ENCODE measurements at regions not wholly inside any gene's neighbourhood (a gene's known extent, or its start where the extent isn't known, plus 50 kb on each side); places are given as distances from the start of the nearest gene placed in this dataset.
A peak's percentile ranks its signal among the peaks of the same experiment; 100 is the strongest.
"Not testable (repeated sequence)": the region's sequence is repeated elsewhere in the genome, so short reads cannot be mapped to it uniquely, and the experiment has no call there.

GRCh38 chr10:29826221-29826620 lies 191.4 kb upstream of the SVIL start:
- Histone ChIP-seq H3K27ac (ENCODE audit: low read depth, low read length) (peak overlapping the region; percentile 29), H3K36me3 (ENCODE audit: control insufficient read depth, insufficient read depth, low read length) (no peaks in the 10 kb centered on the region), H3K4me1 (ENCODE audit: control insufficient read depth, insufficient read depth, low read length) (peaks cover 19% of the 10 kb centered on the region), H3K27me3 (ENCODE audit: control insufficient read depth, insufficient read depth, low read length) (no peaks in the 10 kb centered on the region), H3K4me3 (ENCODE audit: low read length) (no peak overlapping the region), H3K9ac (ENCODE audit: low read length) (no peak overlapping the region)

GRCh38 chr10:29823553-29824080 lies 188.8 kb upstream of the SVIL start:
- H3K4me1 ChIP-seq (ENCODE audit: control insufficient read depth, insufficient read depth, low read length): peaks cover 23% of the 10 kb centered on the region
- no peak overlapping the region for H3K9ac ChIP-seq (ENCODE audit: low read length)
- H3K27me3 ChIP-seq (ENCODE audit: control insufficient read depth, insufficient read depth, low read length): no peaks in the 10 kb centered on the region
- H3K27ac ChIP-seq (ENCODE audit: low read depth, low read length): peak overlapping the region; percentile 96
- H3K4me3 ChIP-seq (ENCODE audit: low read length): no peak overlapping the region
- H3K36me3 ChIP-seq (ENCODE audit: control insufficient read depth, insufficient read depth, low read length): no peaks in the 10 kb centered on the region

- Histone ChIP-seq H3K9ac (ENCODE audit: low read length) (no peak overlapping the region), H3K4me1 (ENCODE audit: control insufficient read depth, insufficient read depth, low read length) (peaks cover 23% of the 10 kb centered on the region), H3K27ac (ENCODE audit: low read depth, low read length) (peak overlapping the region; percentile 96), H3K4me3 (ENCODE audit: low read length) (no peak overlapping the region), H3K36me3 (ENCODE audit: control insufficient read depth, insufficient read depth, low read length) (no peaks in the 10 kb centered on the region), H3K27me3 (ENCODE audit: control insufficient read depth, insufficient read depth, low read length) (no peaks in the 10 kb centered on the region)
These were observed 186.2 kb upstream of the SVIL start for GRCh38 chr10:29820890-29821461.

- peak overlapping the region; percentile 94 for H3K27ac ChIP-seq (ENCODE audit: low read depth, low read length)
These were observed 182.2 kb upstream of the SVIL start for GRCh38 chr10:29816801-29817558.

GRCh38 chr10:29815572-29815971 lies 180.8 kb upstream of the SVIL start:
- no peak overlapping the region for H3K9ac ChIP-seq (ENCODE audit: low read length)
- H3K4me3 ChIP-seq (ENCODE audit: low read length): no peak overlapping the region
- H3K27me3 ChIP-seq (ENCODE audit: control insufficient read depth, insufficient read depth, low read length): no peaks in the 10 kb centered on the region
- H3K36me3 ChIP-seq (ENCODE audit: control insufficient read depth, insufficient read depth, low read length): no peaks in the 10 kb centered on the region
- H3K27ac ChIP-seq (ENCODE audit: low read depth, low read length): peak overlapping the region; percentile 94
- peaks cover 26% of the 10 kb centered on the region for H3K4me1 ChIP-seq (ENCODE audit: control insufficient read depth, insufficient read depth, low read length)

More at GRCh38 chr10:29816801-29817558, 182.2 kb upstream of the SVIL start:
- no peak overlapping the region for H3K9ac ChIP-seq (ENCODE audit: low read length)
- no peak overlapping the region for H3K4me3 ChIP-seq (ENCODE audit: low read length)
- no peaks in the 10 kb centered on the region for H3K27me3 ChIP-seq (ENCODE audit: control insufficient read depth, insufficient read depth, low read length)
- H3K4me1 ChIP-seq (ENCODE audit: control insufficient read depth, insufficient read depth, low read length): peaks cover 29% of the 10 kb centered on the region
- no peaks in the 10 kb centered on the region for H3K36me3 ChIP-seq (ENCODE audit: control insufficient read depth, insufficient read depth, low read length)

GRCh38 chr10:29811751-29812427 lies 177.1 kb upstream of the SVIL start:
- peak overlapping the region; percentile 94 for H3K27ac ChIP-seq (ENCODE audit: low read depth, low read length)
- no peaks in the 10 kb centered on the region for H3K27me3 ChIP-seq (ENCODE audit: control insufficient read depth, insufficient read depth, low read length)
- H3K9ac ChIP-seq (ENCODE audit: low read length): no peak overlapping the region

GRCh38 chr10:29810816-29811215 lies 176.0 kb upstream of the SVIL start:
- Histone ChIP-seq H3K27me3 (ENCODE audit: control insufficient read depth, insufficient read depth, low read length) (no peaks in the 10 kb centered on the region), H3K9ac (ENCODE audit: low read length) (no peak overlapping the region), H3K4me3 (ENCODE audit: low read length) (no peak overlapping the region), H3K27ac (ENCODE audit: low read depth, low read length) (peak overlapping the region; percentile 94), H3K36me3 (ENCODE audit: control insufficient read depth, insufficient read depth, low read length) (no peaks in the 10 kb centered on the region), H3K4me1 (ENCODE audit: control insufficient read depth, insufficient read depth, low read length) (peaks cover 28% of the 10 kb centered on the region)

More at GRCh38 chr10:29811751-29812427, 177.1 kb upstream of the SVIL start:
- no peaks in the 10 kb centered on the region for H3K36me3 ChIP-seq (ENCODE audit: control insufficient read depth, insufficient read depth, low read length)
- H3K4me1 ChIP-seq (ENCODE audit: control insufficient read depth, insufficient read depth, low read length): peaks cover 25% of the 10 kb centered on the region
- peak overlapping the region; percentile 1 for H3K4me3 ChIP-seq (ENCODE audit: low read length)

GRCh38 chr10:29810231-29810630 lies 175.5 kb upstream of the SVIL start:
- H3K36me3 ChIP-seq (ENCODE audit: control insufficient read depth, insufficient read depth, low read length); H3K9ac ChIP-seq (ENCODE audit: low read length); H3K4me3 ChIP-seq (ENCODE audit: low read length); H3K27me3 ChIP-seq (ENCODE audit: control insufficient read depth, insufficient read depth, low read length): not testable (repeated sequence)
- peaks cover 26% of the 10 kb centered on the region for H3K4me1 ChIP-seq (ENCODE audit: control insufficient read depth, insufficient read depth, low read length)
- peak overlapping the region; percentile 94 for H3K27ac ChIP-seq (ENCODE audit: low read depth, low read length)

- Histone ChIP-seq H3K9ac (ENCODE audit: low read length) (no peak overlapping the region), H3K4me1 (ENCODE audit: control insufficient read depth, insufficient read depth, low read length) (peaks cover 28% of the 10 kb centered on the region)
These were observed 174.6 kb upstream of the SVIL start for GRCh38 chr10:29809383-29809782.

GRCh38 chr10:29807163-29807806 lies 172.5 kb upstream of the SVIL start:
- peaks cover 31% of the 10 kb centered on the region for H3K4me1 ChIP-seq (ENCODE audit: control insufficient read depth, insufficient read depth, low read length)
- no peak overlapping the region for H3K9ac ChIP-seq (ENCODE audit: low read length)
- H3K27ac ChIP-seq (ENCODE audit: low read depth, low read length): peak overlapping the region; percentile 42
- no peaks in the 10 kb centered on the region for H3K27me3 ChIP-seq (ENCODE audit: control insufficient read depth, insufficient read depth, low read length)
- H3K36me3 ChIP-seq (ENCODE audit: control insufficient read depth, insufficient read depth, low read length): no peaks in the 10 kb centered on the region
- H3K4me3 ChIP-seq (ENCODE audit: low read length): no peak overlapping the region

More at GRCh38 chr10:29809383-29809782, 174.6 kb upstream of the SVIL start:
- no peaks in the 10 kb centered on the region for H3K36me3 ChIP-seq (ENCODE audit: control insufficient read depth, insufficient read depth, low read length)
- H3K27me3 ChIP-seq (ENCODE audit: control insufficient read depth, insufficient read depth, low read length): no peaks in the 10 kb centered on the region
- H3K4me3 ChIP-seq (ENCODE audit: low read length): no peak overlapping the region
- peak overlapping the region; percentile 94 for H3K27ac ChIP-seq (ENCODE audit: low read depth, low read length)

- no peak overlapping the region for H3K4me3 ChIP-seq (ENCODE audit: low read length)
- H3K4me1 ChIP-seq (ENCODE audit: control insufficient read depth, insufficient read depth, low read length): peaks cover 25% of the 10 kb centered on the region
- H3K27ac ChIP-seq (ENCODE audit: low read depth, low read length): no peak overlapping the region
These were observed 171.6 kb upstream of the SVIL start for GRCh38 chr10:29806350-29806788.

GRCh38 chr10:29805134-29805723 lies 170.5 kb upstream of the SVIL start:
- Histone ChIP-seq H3K27me3 (ENCODE audit: control insufficient read depth, insufficient read depth, low read length) (no peaks in the 10 kb centered on the region), H3K4me3 (ENCODE audit: low read length) (no peak overlapping the region), H3K9ac (ENCODE audit: low read length) (no peak overlapping the region), H3K36me3 (ENCODE audit: control insufficient read depth, insufficient read depth, low read length) (no peaks in the 10 kb centered on the region), H3K4me1 (ENCODE audit: control insufficient read depth, insufficient read depth, low read length) (peaks cover 18% of the 10 kb centered on the region), H3K27ac (ENCODE audit: low read depth, low read length) (peak overlapping the region; percentile 3)

More at GRCh38 chr10:29806350-29806788, 171.6 kb upstream of the SVIL start:
- no peaks in the 10 kb centered on the region for H3K36me3 ChIP-seq (ENCODE audit: control insufficient read depth, insufficient read depth, low read length)
- H3K9ac ChIP-seq (ENCODE audit: low read length): no peak overlapping the region
- no peaks in the 10 kb centered on the region for H3K27me3 ChIP-seq (ENCODE audit: control insufficient read depth, insufficient read depth, low read length)

Data from rectal smooth muscle tissue (tissue), 1 donor.